Endothelial cell of umbilical vein (primary cell): ENCODE measurements at regions not wholly inside any gene's neighbourhood (a gene's known extent, or its start where the extent isn't known, plus 50 kb on each side); places are given as distances from the start of the nearest gene placed in this dataset.

Experiments used
- BruUV-seq: library from RNA; stranded (reverse); fragments of 400-500 nt; replicated peaks from 2 replicates; lab custom pipeline; 2021; lab: Mats Ljungman, UMichigan
- CTCF ChIA-PET: fragments of 300-600, 350-600 bp; sonication (Branson Sonifier 250); formaldehyde crosslinking; loops from one replicate; lab custom pipeline; 2021; ENCODE audit warnings: antibody characterized with exemption, inconsistent platforms; lab: Charles Lee
- POLR2A ChIA-PET: fragments of 300-600, 350-600 bp; sonication (Branson Sonifier 250); formaldehyde crosslinking; loops from one replicate; lab custom pipeline; 2021; ENCODE audit warnings: antibody characterized with exemption, inconsistent platforms; lab: Charles Lee
- DNase-seq: peaks from one replicate; pipeline ENCODE4 v3.0.0-alpha.2; 2011; ENCODE audit warnings: low read depth, low spot score
- FAIRE-seq: peaks from 2 replicates; lab custom pipeline; 2011; peaks lifted over from hg19 to GRCh38; lab: Jason Lieb, UNC
- H2AFZ ChIP-seq: 2 replicates; pipeline ENCODE4 v1.6.0; 2012; ENCODE audit warnings: low read depth, low read length, control low read depth, inconsistent platforms
- H3K27ac ChIP-seq: 2 replicates; pipeline ENCODE4 v1.5.1; 2011; ENCODE audit warnings: low read depth, mild to moderate bottlenecking, control low read depth, low read length, moderate library complexity; ENCODE audit not compliant: insufficient read depth
- H3K27me3 ChIP-seq, 2 experiments: 2 replicates each; pipeline versions ENCODE4 v1.6.0 to v1.6.1; 2011; ENCODE audit warnings: low read length in 2 of 2, mixed read lengths in 1 of 2; ENCODE audit not compliant: control insufficient read depth in 2 of 2, insufficient read depth in 2 of 2
- H3K36me3 ChIP-seq, 2 experiments: 2 replicates in 1 of 2; 3 replicates in 1 of 2; pipeline ENCODE4 v1.5.1; 2011; ENCODE audit warnings: low read length in 2 of 2, mild to moderate bottlenecking in 1 of 2, moderate library complexity in 1 of 2; ENCODE audit not compliant: control insufficient read depth in 2 of 2, insufficient read depth in 2 of 2; ENCODE audit errors: extremely low read depth in 1 of 2
- H3K4me1 ChIP-seq: 3 replicates; pipeline ENCODE4 v1.5.1; 2011; ENCODE audit warnings: mild to moderate bottlenecking, low read length; ENCODE audit not compliant: control insufficient read depth, insufficient read depth; ENCODE audit errors: extremely low read depth
- H3K4me2 ChIP-seq: 2 replicates; pipeline ENCODE4 v1.6.1; 2011; ENCODE audit warnings: low read length, control low read depth, mixed read lengths; ENCODE audit not compliant: insufficient read depth
- H3K4me3 ChIP-seq, 3 experiments: fragments of 200-600 bp in 1 of 3; sonication (generic), shearing (Covaris generic) in 1 of 3; replicated peaks in 1 of 3; 2 replicates each; pipeline ENCODE4 v1.5.1; 2011 to 2016; ENCODE audit warnings: control low read depth in 3 of 3, low read length in 3 of 3, mild to moderate bottlenecking in 2 of 3, inconsistent platforms in 1 of 3, low read depth in 1 of 3, moderate library complexity in 1 of 3; ENCODE audit not compliant: insufficient read depth in 1 of 3
- H3K79me2 ChIP-seq: 2 replicates; pipeline ENCODE4 v1.6.0; 2012; ENCODE audit warnings: low read length, inconsistent platforms; ENCODE audit not compliant: control insufficient read depth, insufficient read depth
- H3K9ac ChIP-seq: replicated peaks from 2 replicates; pipeline ENCODE3; 2011; ENCODE audit warnings: low read length, control low read depth; ENCODE audit not compliant: insufficient read depth; ENCODE audit errors: extremely low read depth
- H3K9me1 ChIP-seq: replicated peaks from 3 replicates; pipeline ENCODE4 v1.6.0; 2011; ENCODE audit warnings: mild to moderate bottlenecking, low read length; ENCODE audit not compliant: control insufficient read depth, insufficient read depth; ENCODE audit errors: extremely low read depth
- H3K9me3 ChIP-seq: replicated peaks from 2 replicates; pipeline ENCODE4 v1.5.1; 2012; ENCODE audit warnings: low read length, inconsistent platforms; ENCODE audit not compliant: control insufficient read depth, insufficient read depth
- H4K20me1 ChIP-seq: replicated peaks from 2 replicates; pipeline ENCODE3; 2011; ENCODE audit warnings: mild to moderate bottlenecking, low read length; ENCODE audit not compliant: control insufficient read depth, insufficient read depth; ENCODE audit errors: extremely low read depth
- EZH2 ChIP-seq: IDR thresholded peaks from 2 replicates; pipeline ENCODE4 v1.6.1; 2012; ENCODE audit warnings: borderline replicate concordance, low read depth, mild to moderate bottlenecking, moderate library complexity, low read length, inconsistent platforms; ENCODE audit not compliant: severe bottlenecking
- FOS ChIP-seq: IDR thresholded peaks from 2 replicates; pipeline ENCODE4 v1.6.1; 2011; ENCODE audit warnings: mild to moderate bottlenecking, low read length, moderate library complexity, borderline replicate concordance; ENCODE audit not compliant: insufficient read depth
- GATA2 ChIP-seq: IDR thresholded peaks from 2 replicates; pipeline ENCODE4 v1.7.0; 2011; ENCODE audit warnings: low read depth, mild to moderate bottlenecking, moderate library complexity, mixed read lengths, low read length; ENCODE audit not compliant: insufficient read length, insufficient read depth
- JUN ChIP-seq: IDR thresholded peaks from 2 replicates; pipeline ENCODE4 v1.6.1; 2011; ENCODE audit warnings: borderline replicate concordance, low read depth; ENCODE audit not compliant: insufficient read length, insufficient read depth
- MYC ChIP-seq: IDR thresholded peaks from one replicate; pipeline ENCODE4 v1.6.1; 2011; ENCODE audit warnings: mild to moderate bottlenecking, low read depth, low read length
- POLR2A ChIP-seq: IDR thresholded peaks from 2 replicates; pipeline ENCODE4 v1.6.1; 2012; ENCODE audit warnings: low read depth, mild to moderate bottlenecking, control low read depth, low read length
- POLR2AphosphoS5 ChIP-seq: IDR thresholded peaks from 2 replicates; pipeline ENCODE4 v1.6.1; 2012; ENCODE audit warnings: low read depth, mild to moderate bottlenecking, control low read depth, low read length, moderate library complexity; ENCODE audit not compliant: insufficient read depth
- dilution Hi-C: fragments of 300-500 bp; cut with MboI; formaldehyde crosslinking; loops from one replicate; pipeline ENCODE4 v1.15.0; 2019; ENCODE audit warnings: low sequenced_read_pairs; ENCODE audit not compliant: extremely low pct_ligation_motif_present
- intact Hi-C: fragments of 100-400 bp; cut with micrococcal nuclease; formaldehyde crosslinking; loops from one replicate; pipeline ENCODE4 v1.10.0; 2022
- TF ChIP-seq, protein P1 (sequence below): IDR thresholded peaks from 2 replicates; pipeline ENCODE4 v1.6.1; 2011; ENCODE audit not compliant: insufficient read depth, insufficient read length
- TF ChIP-seq, protein P2 (sequence below), 2 donors: IDR thresholded peaks; 1 replicate in 1 of 2; 2 replicates in 1 of 2; pipeline ENCODE4 v1.5.1; 2011; ENCODE audit warnings: low read length in 2 of 2, mild to moderate bottlenecking in 2 of 2, moderate library complexity in 2 of 2, control low read depth in 1 of 2, inconsistent platforms in 1 of 2, low read depth in 1 of 2; ENCODE audit not compliant: insufficient read depth in 1 of 2; ENCODE audit errors: extremely low read depth in 1 of 2

DNA sequence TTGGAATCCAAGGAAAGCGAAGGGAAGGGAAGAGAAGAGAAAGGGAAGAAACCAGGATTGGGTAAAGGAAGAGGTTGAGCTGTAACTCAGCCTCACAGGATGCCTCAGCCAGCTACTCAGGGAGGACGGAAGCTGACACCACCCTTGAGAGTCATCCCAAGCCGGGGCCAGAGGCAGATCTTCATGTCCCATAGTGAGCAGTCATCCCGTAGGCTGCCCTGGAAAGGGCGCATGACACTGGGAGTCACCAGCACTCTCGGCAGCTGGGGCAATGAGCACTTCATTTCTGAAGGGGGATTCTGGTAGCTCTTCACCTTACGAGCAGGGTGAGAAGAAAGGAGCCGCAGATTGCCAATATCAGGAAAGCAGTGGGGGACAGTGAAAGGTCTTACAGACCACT is 60.1 kb upstream of the PCSK6 start:
- Histone ChIP-seq H3K27me3 (peaks cover 3 to 4% of the 10 kb centered on the region in 2 experiments), H2AFZ (no peak overlapping the region), H3K4me3 (no peak overlapping the region), H3K36me3 (no peaks in the 10 kb centered on the region), H3K9me3 (no peaks in the 10 kb centered on the region), H3K9ac (no peak overlapping the region), H3K27ac (no peak overlapping the region), H3K4me2 (no peak overlapping the region), H3K4me1 (no peaks in the 10 kb centered on the region), H4K20me1 (no peaks in the 10 kb centered on the region), H3K9me1 (no peaks in the 10 kb centered on the region), H3K79me2 (no peaks in the 10 kb centered on the region)
- TF ChIP-seq FOS (no peak), EZH2 (no peak), POLR2AphosphoS5 (no peak), POLR2A (no peak), MYC (no peak), JUN (no peak), GATA2 (no peak)
- TF ChIP-seq, protein P1, sequence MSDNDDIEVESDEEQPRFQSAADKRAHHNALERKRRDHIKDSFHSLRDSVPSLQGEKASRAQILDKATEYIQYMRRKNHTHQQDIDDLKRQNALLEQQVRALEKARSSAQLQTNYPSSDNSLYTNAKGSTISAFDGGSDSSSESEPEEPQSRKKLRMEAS = no peak
- TF ChIP-seq, protein P2, sequence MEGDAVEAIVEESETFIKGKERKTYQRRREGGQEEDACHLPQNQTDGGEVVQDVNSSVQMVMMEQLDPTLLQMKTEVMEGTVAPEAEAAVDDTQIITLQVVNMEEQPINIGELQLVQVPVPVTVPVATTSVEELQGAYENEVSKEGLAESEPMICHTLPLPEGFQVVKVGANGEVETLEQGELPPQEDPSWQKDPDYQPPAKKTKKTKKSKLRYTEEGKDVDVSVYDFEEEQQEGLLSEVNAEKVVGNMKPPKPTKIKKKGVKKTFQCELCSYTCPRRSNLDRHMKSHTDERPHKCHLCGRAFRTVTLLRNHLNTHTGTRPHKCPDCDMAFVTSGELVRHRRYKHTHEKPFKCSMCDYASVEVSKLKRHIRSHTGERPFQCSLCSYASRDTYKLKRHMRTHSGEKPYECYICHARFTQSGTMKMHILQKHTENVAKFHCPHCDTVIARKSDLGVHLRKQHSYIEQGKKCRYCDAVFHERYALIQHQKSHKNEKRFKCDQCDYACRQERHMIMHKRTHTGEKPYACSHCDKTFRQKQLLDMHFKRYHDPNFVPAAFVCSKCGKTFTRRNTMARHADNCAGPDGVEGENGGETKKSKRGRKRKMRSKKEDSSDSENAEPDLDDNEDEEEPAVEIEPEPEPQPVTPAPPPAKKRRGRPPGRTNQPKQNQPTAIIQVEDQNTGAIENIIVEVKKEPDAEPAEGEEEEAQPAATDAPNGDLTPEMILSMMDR (IDR thresholded peaks at IDR 0.05; ENCODE audit: extremely low read depth in 1 of 2, insufficient read depth in 1 of 2, low read depth in 1 of 2, low read length in 2 of 2) = no peak
- intact Hi-C loops = no loop called here
- POLR2A ChIA-PET = no interaction called here
- dilution Hi-C loops = no loop called here
- CTCF ChIA-PET = no interaction called here
- DNase-seq (no peak), FAIRE-seq (no peak)
- no TSS peak for BruUV-seq
